GM23248 (cell line): ENCODE measurements at regions not wholly inside any gene's neighbourhood (a gene's known extent, or its start where the extent isn't known, plus 50 kb on each side); places are given as distances from the start of the nearest gene placed in this dataset.

Experiments used
- DNase-seq: peaks from one replicate; pipeline ENCODE4 v3.0.0-alpha.2; 2015
- H2AFZ ChIP-seq: fragments of 200-600 bp; sonication (generic); 2 replicates; pipeline ENCODE4 v1.6.1; 2016; ENCODE audit warnings: antibody characterized with exemption
- H3F3A ChIP-seq: fragments of 200-600 bp; sonication (generic); 2 replicates; pipeline ENCODE4 v1.6.1; 2016; ENCODE audit warnings: mild to moderate bottlenecking, antibody characterized with exemption, mixed run types; ENCODE audit not compliant: insufficient read depth
- H3K27ac ChIP-seq: fragments of 200-600 bp; sonication (generic); 2 replicates; pipeline ENCODE4 v1.5.1; 2016; ENCODE audit warnings: mild to moderate bottlenecking
- H3K27me3 ChIP-seq: fragments of 200-600 bp; sonication (generic); replicated peaks from 2 replicates; pipeline ENCODE4 v1.6.1; 2016; ENCODE audit warnings: mild to moderate bottlenecking; ENCODE audit not compliant: insufficient read depth
- H3K36me3 ChIP-seq: fragments of 200-600 bp; sonication (generic); 2 replicates; pipeline ENCODE4 v1.6.1; 2016; ENCODE audit warnings: low read depth, mild to moderate bottlenecking
- H3K4me1 ChIP-seq: fragments of 200-600 bp; sonication (generic); 2 replicates; pipeline ENCODE4 v1.6.1; 2016; ENCODE audit warnings: mild to moderate bottlenecking; ENCODE audit not compliant: insufficient read depth
- H3K4me2 ChIP-seq: fragments of 200-600 bp; sonication (generic); one replicate; pipeline ENCODE4 v1.6.1; 2016; ENCODE audit warnings: mild to moderate bottlenecking; ENCODE audit not compliant: unreplicated experiment
- H3K4me3 ChIP-seq: fragments of 200-600 bp; sonication (generic); 2 replicates; pipeline ENCODE4 v1.5.1; 2016; ENCODE audit warnings: mild to moderate bottlenecking
- H3K79me2 ChIP-seq: fragments of 200-600 bp; sonication (generic); 2 replicates; pipeline ENCODE4 v1.6.1; 2016; ENCODE audit warnings: mild to moderate bottlenecking; ENCODE audit not compliant: insufficient read depth
- H3K9ac ChIP-seq: fragments of 200-600 bp; sonication (generic); 2 replicates; pipeline ENCODE4 v1.6.1; 2016; ENCODE audit warnings: mild to moderate bottlenecking
- H3K9me2 ChIP-seq: fragments of 200-600 bp; sonication (generic); 2 replicates; pipeline ENCODE4 v1.6.1; 2016; ENCODE audit warnings: mixed run types, mild to moderate bottlenecking, moderate library complexity; ENCODE audit not compliant: insufficient read depth
- H3K9me3 ChIP-seq: fragments of 200-600 bp; sonication (generic); one replicate; pipeline ENCODE4 v1.6.1; 2017; ENCODE audit warnings: low read depth
- H4K20me1 ChIP-seq: fragments of 200-600 bp; sonication (generic); 2 replicates; pipeline ENCODE4 v1.6.0; 2016; ENCODE audit not compliant: insufficient read depth
- EZH2 ChIP-seq: fragments of 200-600 bp; sonication (generic); IDR thresholded peaks from 2 replicates; pipeline ENCODE4 v1.6.1; 2018; ENCODE audit warnings: antibody characterized with exemption, mild to moderate bottlenecking; ENCODE audit not compliant: insufficient read depth, poor library complexity, severe bottlenecking
- EZH2phosphoT487 ChIP-seq: fragments of 200-600 bp; sonication (generic); IDR thresholded peaks from 2 replicates; pipeline ENCODE4 v1.6.1; 2018; ENCODE audit warnings: antibody characterized with exemption, moderate library complexity, mild to moderate bottlenecking, low read depth; ENCODE audit not compliant: insufficient read depth
- WGBS, 2 experiments: methylation state at CpG; one replicate each; pipeline ENCODE4 v1.1.6; 2015 to 2017; ENCODE audit warnings: low lambda C conversion rate in 2 of 2, low coverage in 1 of 2; ENCODE audit errors: missing lambda C conversion rate in 2 of 2; 5-methylcytosine and 5-hydroxymethylcytosine counted together
- in situ Hi-C: fragments of 300-500 bp; cut with MboI; formaldehyde crosslinking; loops from 2 replicates; pipeline ENCODE4 v1.15.0; 2020

DNA sequence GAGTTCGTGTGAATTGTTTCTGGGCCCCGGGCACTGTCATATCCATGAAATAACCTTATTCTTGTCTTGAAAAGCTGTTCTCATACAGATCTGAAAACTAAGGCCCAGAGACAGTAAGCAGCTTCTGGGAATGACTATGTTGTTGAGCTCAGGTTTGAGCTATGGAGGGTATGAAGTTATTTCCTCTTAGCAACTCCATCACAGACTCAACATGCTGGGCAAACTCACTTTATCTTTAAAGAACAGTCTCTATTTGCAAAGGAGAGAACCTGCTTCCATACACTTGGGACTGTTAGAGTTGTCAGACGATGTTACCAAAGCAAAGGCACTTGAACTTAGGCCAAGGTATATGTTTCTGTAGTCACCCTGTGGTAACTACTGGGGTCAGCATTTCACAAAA lies 90.0 kb downstream of the GPR88 start:
- peak overlapping the region; percentile 41 for H3K9ac ChIP-seq

DNA sequence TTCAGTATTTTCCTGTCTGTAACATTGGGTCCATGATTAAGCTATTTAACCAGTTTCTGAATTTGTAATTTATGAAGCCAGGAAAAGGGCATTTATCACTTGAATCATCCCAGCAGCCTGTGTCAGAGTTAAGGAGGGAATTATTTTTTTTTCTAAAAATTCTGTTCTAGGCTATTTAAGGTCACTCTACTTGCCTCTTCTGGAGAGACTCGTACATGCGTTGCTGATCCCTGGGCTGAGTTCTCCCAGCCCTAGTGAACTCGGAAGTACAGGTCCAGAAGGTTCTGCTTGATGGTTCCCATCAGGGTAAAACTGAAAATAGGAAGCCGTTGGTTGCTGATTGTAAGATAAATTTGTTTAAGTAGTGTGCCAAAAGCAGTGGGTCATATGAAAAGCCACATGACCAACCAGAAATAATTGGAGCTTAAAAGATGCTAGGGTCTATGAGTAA lies 90.7 kb downstream of the GPR88 start:
- H2AFZ ChIP-seq = no peak overlapping the region
- in situ Hi-C loops = no loop called here
- H3K9me2 ChIP-seq = no peaks in the 10 kb centered on the region
- peaks cover 65% of the 10 kb centered on the region for H3F3A ChIP-seq
- H3K4me1 ChIP-seq = peaks cover 78% of the 10 kb centered on the region
- H3K4me2 ChIP-seq = peak overlapping the region; percentile 48
- TF ChIP-seq EZH2phosphoT487 (no peak), EZH2 (no peak)
- H3K9ac ChIP-seq = peak overlapping the region; percentile 41
- H3K36me3 ChIP-seq = no peaks in the 10 kb centered on the region
- H3K27me3 ChIP-seq = no peaks in the 10 kb centered on the region
- DNase-seq = peak; percentile 48
- H3K27ac ChIP-seq = peak overlapping the region; percentile 96
- 38 to 41% methylated on average over 4 of the region's 4 CpGs for WGBS, 2 experiments
- H3K79me2 ChIP-seq = no peaks in the 10 kb centered on the region
- no peak overlapping the region for H3K4me3 ChIP-seq
- no peaks in the 10 kb centered on the region for H4K20me1 ChIP-seq
- H3K9me3 ChIP-seq = no peaks in the 10 kb centered on the region

More for the DNA sequence above, 90.0 kb downstream of the GPR88 start:
- Histone ChIP-seq H3K27ac (peak overlapping the region; percentile 96), H2AFZ (no peak overlapping the region), H3K4me2 (peak overlapping the region; percentile 48), H3K79me2 (no peaks in the 10 kb centered on the region), H3K4me3 (no peak overlapping the region), H3K9me3 (no peaks in the 10 kb centered on the region), H4K20me1 (no peaks in the 10 kb centered on the region), H3K9me2 (no peaks in the 10 kb centered on the region), H3K27me3 (no peaks in the 10 kb centered on the region), H3F3A (peaks cover 72% of the 10 kb centered on the region), H3K4me1 (peaks cover 85% of the 10 kb centered on the region), H3K36me3 (no peaks in the 10 kb centered on the region)
- WGBS, 2 experiments = 92 to 94% methylated on average over 3 of the region's 3 CpGs
- DNase-seq = peak; percentile 39
- no peak for TF ChIP-seq EZH2phosphoT487
- TF ChIP-seq EZH2 = no peak
- in situ Hi-C loops = no loop called here

GRCh38 chr1:100629391-100629790 lies 90.2 kb upstream of the VCAM1 start:
- TF ChIP-seq EZH2phosphoT487 (no peak), EZH2 (no peak)
- Histone ChIP-seq H3K4me3 (no peak overlapping the region), H3K79me2 (no peaks in the 10 kb centered on the region), H3K27me3 (no peaks in the 10 kb centered on the region), H3K9me3 (no peaks in the 10 kb centered on the region), H3K4me1 (peaks cover 70% of the 10 kb centered on the region), H4K20me1 (no peaks in the 10 kb centered on the region), H2AFZ (no peak overlapping the region), H3K27ac (peak overlapping the region; percentile 96), H3K9ac (peak overlapping the region; percentile 41), H3K4me2 (peak overlapping the region; percentile 48), H3F3A (peaks cover 57% of the 10 kb centered on the region), H3K36me3 (no peaks in the 10 kb centered on the region), H3K9me2 (no peaks in the 10 kb centered on the region)
- in situ Hi-C loops = no loop called here
- DNase-seq = peak; percentile 74

DNA sequence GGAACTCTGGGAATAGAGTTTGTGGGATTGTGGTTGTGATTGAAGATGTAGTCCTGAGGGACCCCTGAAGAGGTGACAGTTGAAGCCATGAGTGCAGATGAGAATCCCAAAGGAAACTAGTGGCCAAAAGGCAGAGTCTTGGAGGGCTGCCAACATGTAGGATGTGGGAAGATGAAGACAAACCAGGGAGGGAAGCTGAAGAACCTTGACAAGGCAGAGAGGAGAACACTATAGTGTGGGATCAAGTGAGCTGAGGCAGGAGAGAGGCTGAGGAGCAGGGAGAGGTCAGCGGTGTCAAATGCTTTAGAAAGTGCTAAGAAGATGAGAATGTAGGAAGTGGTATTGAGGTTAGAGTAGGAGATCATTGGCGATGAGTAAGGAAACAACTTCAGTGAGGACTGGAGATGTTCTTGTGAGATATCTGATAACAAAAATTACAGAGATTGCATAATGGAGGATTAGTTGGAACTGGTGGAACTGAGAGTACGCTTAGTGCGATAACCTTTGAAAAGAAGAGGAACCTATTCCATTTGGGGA lies 88.5 kb upstream of the VCAM1 start:
- peak overlapping the region; percentile 33 for H3K9ac ChIP-seq
- H3K79me2 ChIP-seq = no peaks in the 10 kb centered on the region
- H3K36me3 ChIP-seq = no peaks in the 10 kb centered on the region
- no peaks in the 10 kb centered on the region for H3K9me3 ChIP-seq
- H3K4me2 ChIP-seq = peak overlapping the region; percentile 48
- TF ChIP-seq EZH2phosphoT487 (peak; percentile 85; the same call in 1 of the 2 replicates), EZH2 (no peak)
- in situ Hi-C loops = no loop called here
- H2AFZ ChIP-seq = peak overlapping the region; percentile 24; the same call in 1 of the 2 replicates
- H3K27ac ChIP-seq = peak overlapping the region; percentile 96
- no peaks in the 10 kb centered on the region for H4K20me1 ChIP-seq
- peaks cover 55% of the 10 kb centered on the region for H3K4me1 ChIP-seq
- H3K27me3 ChIP-seq = no peaks in the 10 kb centered on the region
- DNase-seq = peak; percentile 89
- H3K4me3 ChIP-seq = peak overlapping the region; percentile 7; the same call in 1 of the 2 replicates
- H3F3A ChIP-seq = peaks cover 53% of the 10 kb centered on the region
- no peaks in the 10 kb centered on the region for H3K9me2 ChIP-seq
- WGBS, 2 experiments = 11 to 21% methylated on average over 4 of the region's 4 CpGs
